GM18868 (cell line): ENCODE measurements at regions not wholly inside any gene's neighbourhood (a gene's known extent, or its start where the extent isn't known, plus 50 kb on each side); places are given as distances from the start of the nearest gene placed in this dataset.
"Not testable (repeated sequence)": the region's sequence is repeated elsewhere in the genome, so short reads cannot be mapped to it uniquely, and the experiment has no call there.

Experiments used
- ATAC-seq: cut with Tn5 transposase; IDR thresholded peaks from one replicate; pipeline ENCODE4 v1.9.1; 2021; ENCODE audit warnings: mild to moderate bottlenecking, moderate library complexity; ENCODE audit not compliant: unreplicated experiment

- not testable (repeated sequence) for ATAC-seq
Observed at GRCh38 chr18:27510036-27510633, 325.0 kb upstream of the CHST9 start.

GRCh38 chr18:27501671-27502070, 316.6 kb upstream of the CHST9 start:
- no peak for ATAC-seq

- ATAC-seq, result no peak
Observed at GRCh38 chr18:27500531-27500930, 315.4 kb upstream of the CHST9 start.

DNA sequence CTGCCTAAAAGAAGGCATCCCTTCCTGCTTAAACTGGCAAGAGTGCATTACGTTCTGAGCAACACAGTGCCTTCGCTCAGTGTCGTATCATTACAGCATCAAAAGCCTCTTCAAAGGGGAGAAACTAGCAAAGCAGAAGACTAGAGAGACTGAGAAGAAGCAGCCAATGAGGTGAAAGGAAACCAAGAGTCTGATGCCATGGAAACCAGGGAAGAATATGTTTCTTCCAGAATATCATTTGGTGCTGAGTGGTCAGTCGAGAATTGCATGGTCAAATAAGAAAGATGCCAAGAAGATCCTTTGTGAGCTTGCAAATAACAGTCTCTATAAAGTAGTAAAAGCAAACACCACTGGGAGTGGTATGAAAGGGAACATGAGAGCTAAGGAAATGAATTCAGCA, 312.1 kb upstream of the CHST9 start:
- no peak for ATAC-seq

DNA sequence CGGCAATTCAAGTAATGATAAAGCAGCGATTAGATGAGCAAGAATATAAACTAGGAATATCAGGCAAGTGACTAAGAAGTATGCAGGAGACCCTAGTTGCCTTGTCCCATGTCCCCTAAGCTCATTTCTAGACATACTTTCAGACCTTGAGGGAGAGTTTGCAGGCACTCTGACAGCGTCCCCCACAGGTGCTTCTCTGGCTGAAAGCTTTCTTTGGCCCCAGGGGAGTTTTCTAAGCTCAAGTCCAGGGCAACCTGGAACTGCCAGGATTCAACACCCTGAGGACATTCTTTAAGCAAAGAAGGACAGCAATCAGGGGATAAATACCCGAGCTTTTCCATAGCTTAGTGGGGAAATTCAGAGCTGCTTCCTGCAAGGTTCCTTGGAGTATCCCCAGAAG, 308.1 kb upstream of the CHST9 start:
- ATAC-seq, result no peak

DNA sequence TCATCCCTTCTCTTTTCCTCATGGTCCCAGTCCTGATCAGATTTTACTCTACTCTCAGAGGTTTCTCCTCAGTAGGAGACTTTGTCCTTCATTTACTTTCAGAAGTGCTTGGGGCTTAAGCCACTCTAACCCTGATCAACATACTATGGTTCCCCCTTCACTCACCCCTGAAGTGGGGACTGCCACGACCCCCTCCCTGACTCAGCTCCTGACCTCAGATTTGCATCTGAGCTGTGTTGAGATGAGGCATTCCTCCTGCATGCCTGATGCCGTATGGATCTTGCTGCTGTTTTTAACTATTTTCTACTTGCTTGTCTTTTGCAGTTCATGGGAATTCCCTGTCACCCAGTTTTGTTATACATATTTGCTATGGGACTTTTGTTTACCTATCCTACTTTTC, 306.7 kb upstream of the CHST9 start:
- ATAC-seq, result no peak

DNA sequence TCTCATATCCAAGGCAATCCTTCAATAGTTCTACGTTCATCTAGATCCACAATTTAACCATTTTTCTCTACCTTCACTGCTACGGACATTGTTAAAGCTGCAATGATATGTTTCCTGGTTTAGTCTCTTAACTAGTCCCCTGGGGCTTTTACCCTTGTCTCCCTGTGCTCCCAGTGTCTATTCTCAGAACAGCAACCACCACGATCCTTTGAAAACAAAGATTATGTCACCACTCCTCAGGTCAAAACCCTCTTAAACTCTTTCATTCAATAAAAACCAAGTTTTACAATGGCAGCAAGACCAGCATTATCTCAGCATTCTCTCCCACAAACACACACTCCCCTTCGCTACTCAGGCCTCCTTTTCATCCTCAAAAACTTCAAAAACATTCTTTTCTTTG, 298.2 kb upstream of the CHST9 start:
- ATAC-seq, result no peak

GRCh38 chr18:27478459-27478858, 293.4 kb upstream of the CHST9 start:
- no peak for ATAC-seq

DNA sequence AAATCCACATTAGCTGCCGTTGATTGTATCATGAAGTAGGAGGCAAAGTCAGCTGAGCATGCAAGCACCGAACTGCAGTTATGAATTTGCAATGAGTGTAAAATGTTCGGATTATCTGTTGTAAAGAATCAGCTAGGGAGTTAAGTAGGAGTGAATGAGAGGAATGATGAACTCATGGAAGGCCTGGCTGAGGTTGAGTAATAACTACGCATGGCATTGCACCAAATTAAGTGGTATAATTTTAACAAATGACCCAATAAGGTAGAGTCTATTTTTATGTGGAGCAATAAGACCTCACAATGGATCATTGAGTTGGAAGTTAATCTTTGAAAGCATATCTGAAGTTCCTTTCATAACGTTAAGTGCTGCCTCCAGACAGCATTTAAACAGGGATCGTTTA, 288.2 kb upstream of the CHST9 start:
- ATAC-seq, result no peak

DNA sequence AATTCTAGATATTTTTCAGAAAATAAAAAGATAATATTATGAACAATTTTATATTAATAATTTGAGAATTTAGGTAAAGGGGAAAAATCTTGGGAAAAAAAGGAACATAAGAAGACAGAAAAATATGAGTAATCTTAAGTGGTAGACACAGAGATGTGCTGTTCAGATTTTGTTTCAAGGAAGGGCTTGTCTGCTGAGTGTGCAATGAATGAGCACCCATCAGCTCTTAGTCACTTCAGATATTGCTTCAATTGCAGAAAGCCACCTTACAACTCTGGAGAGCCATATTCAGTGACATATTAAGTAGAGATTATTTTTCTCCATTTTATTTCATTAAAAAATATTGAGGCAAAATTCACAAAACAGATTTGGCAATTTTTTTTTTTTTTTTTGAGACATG, 282.0 kb upstream of the CHST9 start:
- no peak for ATAC-seq

DNA sequence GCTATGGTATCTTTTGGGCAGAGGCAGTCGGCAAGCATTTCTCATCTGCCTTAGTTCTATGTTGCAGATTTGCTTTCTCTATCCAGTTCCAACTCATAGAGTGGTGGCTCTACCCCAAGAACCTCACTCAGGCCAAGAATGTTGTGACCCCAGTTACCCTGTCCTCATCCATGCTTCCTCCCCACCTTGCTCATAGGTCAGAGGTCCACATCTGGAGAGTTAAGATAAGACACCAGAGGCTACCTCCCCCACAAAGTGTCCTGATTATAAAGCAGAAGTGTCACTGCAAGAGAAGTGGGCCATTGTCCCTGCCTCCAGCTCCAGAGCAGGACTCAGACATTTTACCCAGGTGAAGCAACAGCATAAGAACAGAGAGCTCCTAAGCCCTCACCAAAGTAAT, 276.8 kb upstream of the CHST9 start:
- ATAC-seq, result no peak

DNA sequence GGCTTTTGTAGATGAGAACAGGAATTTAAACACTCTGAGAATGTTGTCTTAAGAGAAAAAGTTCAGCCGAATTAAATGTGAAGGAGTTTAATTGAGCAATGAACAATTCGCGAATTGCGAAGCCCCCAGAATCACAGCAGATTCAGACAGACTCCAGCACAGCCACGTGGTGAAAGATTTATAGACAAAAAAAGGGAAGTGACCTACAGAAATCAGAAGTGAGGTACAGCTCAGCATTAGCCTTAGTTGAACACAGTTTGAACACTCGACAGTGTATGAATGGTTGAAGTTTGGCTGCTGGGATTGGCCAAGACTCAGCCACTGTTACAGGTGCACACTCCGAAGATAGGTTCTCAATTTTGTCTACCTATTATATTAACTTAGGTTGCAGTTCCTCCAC, 264.0 kb upstream of the CHST9 start:
- no peak for ATAC-seq

GRCh38 chr18:27447930-27448329, 262.8 kb upstream of the CHST9 start:
- ATAC-seq, result no peak

DNA sequence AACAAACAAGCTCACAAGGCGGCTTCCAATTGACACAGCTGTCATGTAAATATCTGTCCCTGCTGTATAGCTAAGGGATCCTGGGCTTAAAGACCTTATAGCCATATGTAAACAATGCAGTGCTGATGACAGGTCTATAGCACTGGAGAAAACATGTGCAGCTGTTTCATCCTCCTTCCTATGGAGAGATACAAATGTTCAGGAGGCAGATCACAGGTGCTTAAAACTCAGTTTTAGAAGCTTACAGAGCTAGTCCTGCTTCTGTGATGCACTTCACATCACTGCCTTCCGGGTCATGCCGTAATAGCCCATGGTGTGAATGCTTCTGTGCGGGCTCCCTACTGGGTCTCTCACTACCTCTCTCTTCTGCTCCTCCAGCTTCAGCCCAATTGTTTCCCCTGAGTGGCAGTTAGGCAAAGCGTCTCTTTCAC, 262.4 kb upstream of the CHST9 start:
- ATAC-seq, result no peak

- ATAC-seq, result no peak
Observed at GRCh38 chr18:27430595-27430994, 245.5 kb upstream of the CHST9 start.

DNA sequence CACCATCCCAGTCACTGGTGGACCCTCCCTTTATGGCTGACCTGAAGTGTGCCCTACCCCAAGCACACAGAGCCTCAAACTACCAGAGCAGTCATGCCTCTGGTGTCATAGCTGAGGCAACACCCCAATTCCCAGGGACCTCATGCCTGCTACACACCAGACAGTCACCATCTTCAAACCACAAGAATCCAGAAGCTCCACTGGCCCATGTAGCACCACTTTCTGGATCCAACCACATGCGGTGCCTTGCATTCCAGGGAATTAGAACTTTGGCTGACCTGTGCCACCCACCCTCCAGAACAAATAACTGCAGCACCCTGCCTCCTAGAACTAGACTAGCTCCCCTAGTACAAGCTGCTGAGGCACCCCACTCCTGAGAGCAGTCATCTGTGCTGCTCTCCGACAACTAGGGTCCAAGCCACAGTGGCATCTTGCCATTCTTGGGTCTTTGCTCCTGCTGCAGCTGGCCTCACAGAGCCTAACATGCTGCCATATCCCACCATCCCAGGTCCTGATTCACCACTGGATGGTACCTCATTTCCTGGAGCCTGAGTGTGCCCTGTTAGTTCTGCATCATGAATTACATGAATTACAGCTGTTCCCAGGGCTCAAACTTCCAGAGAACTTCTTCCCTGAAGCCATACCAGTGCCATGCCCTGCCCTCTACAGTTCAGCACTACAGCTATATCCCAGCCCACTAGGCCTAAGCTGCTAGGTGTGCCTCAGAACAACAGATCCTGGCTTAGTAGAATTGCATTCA, 243.8 kb upstream of the CHST9 start:
- no peak for ATAC-seq

GRCh38 chr18:27428120-27428519, 243.0 kb upstream of the CHST9 start:
- ATAC-seq, result no peak

DNA sequence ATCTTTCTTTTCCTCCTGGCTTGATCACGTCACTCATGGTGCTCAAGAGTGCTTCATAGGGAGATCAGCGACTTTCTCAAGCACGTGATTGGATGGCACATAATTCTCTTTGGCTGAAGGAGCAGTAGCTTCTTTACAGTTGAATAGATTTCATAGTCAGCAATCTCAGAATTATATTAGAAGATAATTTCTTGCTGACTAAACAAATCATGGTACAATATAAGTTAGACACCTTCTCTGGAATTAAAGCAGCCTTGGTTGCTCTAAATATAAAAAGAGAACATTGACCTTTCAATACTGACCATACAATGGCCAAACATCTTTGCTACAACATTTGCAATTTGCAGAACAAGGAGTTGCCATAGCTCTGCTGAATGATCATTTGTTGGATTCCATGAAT, 238.5 kb upstream of the CHST9 start:
- ATAC-seq, result no peak

DNA sequence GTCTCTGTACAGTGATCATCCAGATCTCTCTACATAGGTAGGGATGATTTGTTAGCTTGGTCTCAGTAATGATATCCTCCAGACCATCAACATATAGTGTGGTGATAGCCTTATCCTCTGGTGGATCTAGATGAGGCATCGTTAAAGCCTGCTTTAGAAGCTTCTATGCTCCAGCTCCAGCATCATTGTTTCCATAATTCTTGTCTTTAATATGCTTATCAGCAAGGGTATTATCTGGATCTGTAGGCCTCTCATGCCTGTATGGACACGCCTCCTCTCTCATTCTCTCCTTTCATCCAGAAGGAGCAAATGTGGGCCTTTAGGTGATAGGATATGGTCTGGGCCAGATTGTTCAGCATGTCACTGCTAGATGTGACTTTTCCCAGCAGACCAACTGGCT, 234.5 kb upstream of the CHST9 start:
- ATAC-seq, result no peak

GRCh38 chr18:27415495-27415894, 230.4 kb upstream of the CHST9 start:
- ATAC-seq, result no peak

- ATAC-seq, result no peak
Observed at GRCh38 chr18:27414682-27415081, 229.6 kb upstream of the CHST9 start.

DNA sequence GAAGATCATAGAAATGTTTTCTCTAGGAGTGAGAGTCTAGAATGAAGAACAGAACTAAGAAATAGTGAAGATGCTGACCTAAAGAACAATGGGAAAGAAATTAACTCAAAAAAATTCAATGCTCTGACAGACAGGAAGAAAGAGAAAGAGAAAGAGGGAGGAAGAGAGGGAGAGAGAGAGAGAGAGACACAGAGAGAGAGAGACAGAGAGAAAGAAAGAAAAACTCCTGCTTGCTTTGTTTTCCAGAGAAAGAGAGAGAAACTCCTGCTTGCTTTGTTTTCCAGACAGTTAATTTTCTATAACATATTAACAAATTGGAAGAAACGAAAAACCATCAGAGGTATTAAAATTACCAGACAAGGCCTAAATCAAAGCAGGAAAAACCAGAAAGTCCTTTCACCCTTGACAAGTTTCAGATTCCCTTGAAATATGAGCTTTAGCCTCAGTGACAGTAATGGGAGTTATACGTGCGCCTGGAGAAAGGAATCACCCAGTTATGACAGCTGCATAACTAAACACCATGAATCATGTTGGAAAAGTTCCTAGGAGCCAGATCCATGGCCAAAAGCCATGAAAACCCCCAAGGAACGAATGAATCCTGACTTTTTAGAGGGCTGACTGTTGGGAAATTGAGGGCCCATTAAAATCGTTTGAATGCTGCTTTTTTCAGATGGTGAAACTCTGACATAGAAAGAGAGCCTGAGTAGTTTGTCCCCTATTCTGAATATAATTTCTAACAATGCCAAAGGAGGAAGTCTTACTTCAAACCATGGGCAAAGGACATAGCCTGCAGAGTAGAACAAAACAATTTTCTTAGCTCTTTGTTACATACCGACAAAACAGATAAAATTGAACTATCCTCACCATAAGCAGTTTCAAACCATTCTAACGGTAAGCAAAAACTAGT, 228.6 kb upstream of the CHST9 start:
- ATAC-seq, result no peak
